HFFc6 (cell line): ENCODE measurements at regions not wholly inside any gene's neighbourhood (a gene's known extent, or its start where the extent isn't known, plus 50 kb on each side); places are given as distances from the start of the nearest gene placed in this dataset.

Experiments
- DNase-seq: peaks from one replicate; pipeline ENCODE4 v3.0.0-alpha.2; 2018
- H3K27ac Mint-ChIP-seq: 2 replicates; pipeline ENCODE4 v1.8.0; 2020; ENCODE audit warnings: mild to moderate bottlenecking, mixed read lengths
- H3K27me3 Mint-ChIP-seq: 2 replicates; pipeline ENCODE4 v1.8.0; 2021; ENCODE audit warnings: mild to moderate bottlenecking, moderate library complexity, mixed read lengths; ENCODE audit not compliant: insufficient read depth
- H3K36me3 Mint-ChIP-seq: 2 replicates; pipeline ENCODE4 v1.8.0; 2021; ENCODE audit warnings: low read depth, mixed read lengths
- H3K4me1 Mint-ChIP-seq: 2 replicates; pipeline ENCODE4 v1.8.0; 2020; ENCODE audit warnings: low read depth, mixed read lengths
- H3K4me3 Mint-ChIP-seq: 2 replicates; pipeline ENCODE4 v1.8.0; 2020; ENCODE audit warnings: mild to moderate bottlenecking, moderate library complexity, mixed read lengths
- H3K9me3 Mint-ChIP-seq: 2 replicates; pipeline ENCODE4 v1.8.0; 2020; ENCODE audit warnings: mild to moderate bottlenecking, mixed read lengths
- TF ChIP-seq, protein P1 (sequence below): fragments of 200-600 bp; sonication (generic); IDR thresholded peaks from 2 replicates; pipeline ENCODE4 v1.5.0; 2021; ENCODE audit warnings: antibody characterized with exemption, mild to moderate bottlenecking

DNA sequence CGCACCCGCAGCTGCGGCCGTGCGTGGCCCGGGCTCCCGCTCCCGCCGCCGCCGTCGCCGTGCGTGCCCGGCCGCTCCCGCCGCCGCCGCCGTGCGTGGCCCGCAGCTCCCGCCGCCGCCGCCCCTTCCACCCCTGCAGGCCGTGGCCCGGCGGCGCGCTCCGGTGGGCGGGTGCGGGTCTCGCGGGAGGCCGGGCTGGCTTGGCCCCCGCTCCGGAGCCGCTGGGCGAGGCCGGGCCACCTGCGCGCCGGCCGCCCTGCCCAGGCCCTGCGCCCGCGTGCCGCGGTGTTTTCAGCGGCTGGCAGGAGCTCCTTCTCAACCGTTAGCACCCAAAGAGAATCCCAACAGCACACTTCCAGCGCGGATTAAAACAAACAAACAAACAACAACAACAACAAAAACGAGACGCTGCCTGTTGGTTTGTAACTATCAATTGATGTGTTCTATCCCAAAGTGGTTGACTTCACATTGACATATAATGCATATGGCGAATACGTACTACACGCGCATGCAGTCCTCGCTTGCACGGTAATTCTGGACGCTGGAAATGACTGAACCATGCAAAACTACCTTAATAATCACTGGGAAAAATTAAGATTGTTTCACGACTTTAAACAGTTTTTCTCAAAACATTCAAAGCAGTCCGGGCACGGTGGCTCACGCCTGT lies 113.7 kb upstream of the GOLGA8J start:
- no peak overlapping the region for H3K4me3 Mint-ChIP-seq
- TF ChIP-seq, protein P1, sequence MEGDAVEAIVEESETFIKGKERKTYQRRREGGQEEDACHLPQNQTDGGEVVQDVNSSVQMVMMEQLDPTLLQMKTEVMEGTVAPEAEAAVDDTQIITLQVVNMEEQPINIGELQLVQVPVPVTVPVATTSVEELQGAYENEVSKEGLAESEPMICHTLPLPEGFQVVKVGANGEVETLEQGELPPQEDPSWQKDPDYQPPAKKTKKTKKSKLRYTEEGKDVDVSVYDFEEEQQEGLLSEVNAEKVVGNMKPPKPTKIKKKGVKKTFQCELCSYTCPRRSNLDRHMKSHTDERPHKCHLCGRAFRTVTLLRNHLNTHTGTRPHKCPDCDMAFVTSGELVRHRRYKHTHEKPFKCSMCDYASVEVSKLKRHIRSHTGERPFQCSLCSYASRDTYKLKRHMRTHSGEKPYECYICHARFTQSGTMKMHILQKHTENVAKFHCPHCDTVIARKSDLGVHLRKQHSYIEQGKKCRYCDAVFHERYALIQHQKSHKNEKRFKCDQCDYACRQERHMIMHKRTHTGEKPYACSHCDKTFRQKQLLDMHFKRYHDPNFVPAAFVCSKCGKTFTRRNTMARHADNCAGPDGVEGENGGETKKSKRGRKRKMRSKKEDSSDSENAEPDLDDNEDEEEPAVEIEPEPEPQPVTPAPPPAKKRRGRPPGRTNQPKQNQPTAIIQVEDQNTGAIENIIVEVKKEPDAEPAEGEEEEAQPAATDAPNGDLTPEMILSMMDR, result no peak

GRCh38 chr15:29968099-29968894 lies 114.5 kb upstream of the GOLGA8J start:
- H3K9me3 Mint-ChIP-seq, result no peaks in the 10 kb centered on the region
- H3K27me3 Mint-ChIP-seq, result peaks cover 28% of the 10 kb centered on the region
- H3K4me1 Mint-ChIP-seq, result no peaks in the 10 kb centered on the region
- DNase-seq, result no peak
- TF ChIP-seq, protein P1, result no peak
- H3K36me3 Mint-ChIP-seq, result no peaks in the 10 kb centered on the region
- H3K4me3 Mint-ChIP-seq, result no peak overlapping the region
- no peak overlapping the region for H3K27ac Mint-ChIP-seq

More for the DNA sequence above, 113.7 kb upstream of the GOLGA8J start:
- Mint-ChIP-seq H3K4me1 (no peaks in the 10 kb centered on the region), H3K36me3 (no peaks in the 10 kb centered on the region), H3K9me3 (no peaks in the 10 kb centered on the region), H3K27me3 (peaks cover 28% of the 10 kb centered on the region), H3K27ac (no peak overlapping the region)
- no peak for DNase-seq

DNA sequence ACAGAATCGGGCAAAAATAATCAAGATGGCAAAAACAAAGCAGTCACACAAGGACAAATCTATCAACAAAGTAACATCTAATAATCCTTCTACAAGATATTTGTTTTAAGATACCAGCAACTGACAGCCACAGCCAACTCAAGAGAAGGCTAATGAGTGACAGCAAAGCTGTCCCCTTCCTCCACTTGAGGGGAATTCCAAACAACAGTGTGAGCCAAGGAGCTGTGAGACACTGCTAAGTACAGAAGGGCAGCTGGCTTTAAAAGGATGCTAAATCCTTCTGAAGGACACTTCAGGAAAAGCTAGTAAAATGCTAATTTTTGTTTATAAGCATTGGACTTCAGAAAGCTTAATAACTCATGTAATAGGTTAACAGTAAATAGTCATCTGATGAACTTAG lies 120.3 kb upstream of the GOLGA8J start:
- Mint-ChIP-seq H3K4me1 (no peaks in the 10 kb centered on the region), H3K4me3 (no peak overlapping the region), H3K27ac (no peak overlapping the region), H3K27me3 (peaks cover 28% of the 10 kb centered on the region), H3K9me3 (no peaks in the 10 kb centered on the region), H3K36me3 (no peaks in the 10 kb centered on the region)
- TF ChIP-seq, protein P1, result no peak
- no peak for DNase-seq

- Mint-ChIP-seq H3K4me1 (no peaks in the 10 kb centered on the region), H3K9me3 (no peaks in the 10 kb centered on the region), H3K27me3 (peaks cover 21% of the 10 kb centered on the region), H3K36me3 (no peaks in the 10 kb centered on the region), H3K27ac (no peak overlapping the region), H3K4me3 (no peak overlapping the region)
- TF ChIP-seq, protein P1, result no peak
- no peak for DNase-seq
These were observed 123.2 kb upstream of the GOLGA8J start for GRCh38 chr15:29959384-29960137.

DNA sequence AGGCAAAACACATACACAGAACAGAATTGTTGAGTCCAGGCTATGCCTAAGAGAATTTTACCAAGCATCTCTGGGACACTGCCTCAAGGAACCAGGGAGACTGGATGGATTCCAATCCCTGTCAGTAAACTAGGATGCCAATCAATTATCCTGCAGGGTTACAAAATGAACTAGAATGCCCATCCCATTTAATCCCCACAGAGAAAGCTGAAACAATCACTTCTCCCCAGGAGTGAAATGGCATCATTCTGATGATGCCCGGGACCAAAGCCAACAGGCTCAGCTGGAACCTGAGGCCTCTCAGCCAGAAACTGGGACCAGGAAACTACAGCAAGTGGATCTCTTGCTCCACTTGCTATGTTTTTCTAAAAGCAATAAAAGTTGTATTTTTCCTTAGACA lies 130.0 kb upstream of the TJP1 start:
- Mint-ChIP-seq H3K9me3 (no peaks in the 10 kb centered on the region), H3K27me3 (peaks cover 3% of the 10 kb centered on the region), H3K4me1 (no peaks in the 10 kb centered on the region), H3K4me3 (no peak overlapping the region), H3K27ac (no peak overlapping the region), H3K36me3 (no peaks in the 10 kb centered on the region)
- TF ChIP-seq, protein P1, result no peak
- no peak for DNase-seq
